DOHH2 (cell line): ENCODE measurements at regions not wholly inside any gene's neighbourhood (a gene's known extent, or its start where the extent isn't known, plus 50 kb on each side); places are given as distances from the start of the nearest gene placed in this dataset.

Experiments used
- H3F3A ChIP-seq: fragments of 200-600 bp; sonication (generic), shearing (Covaris generic); 2 replicates; pipeline ENCODE4 v1.6.0; 2016; ENCODE audit warnings: antibody characterized with exemption, mild to moderate bottlenecking; ENCODE audit not compliant: control insufficient read depth, insufficient read depth
- H3K27ac ChIP-seq: fragments of 200-600 bp; sonication (generic); 2 replicates; pipeline ENCODE4 v1.5.1; 2014; ENCODE audit warnings: low read depth, mild to moderate bottlenecking, low read length, moderate library complexity
- H3K27me3 ChIP-seq: fragments of 200-600 bp; sonication (generic); 2 replicates; pipeline ENCODE4 v1.6.1; 2014; ENCODE audit warnings: mild to moderate bottlenecking, low read length, mixed read lengths; ENCODE audit not compliant: control insufficient read depth
- H3K36me3 ChIP-seq: fragments of 200-600 bp; sonication (generic); 2 replicates; pipeline ENCODE4 v1.6.1; 2014; ENCODE audit warnings: mild to moderate bottlenecking, low read length, moderate library complexity, mixed read lengths; ENCODE audit not compliant: control insufficient read depth
- H3K4me1 ChIP-seq: fragments of 200-600 bp; sonication (generic); 2 replicates; pipeline ENCODE4 v1.6.1; 2014; ENCODE audit warnings: mild to moderate bottlenecking, low read length, mixed read lengths; ENCODE audit not compliant: control insufficient read depth
- H3K4me2 ChIP-seq: fragments of 200-600 bp; sonication (generic); 2 replicates; pipeline ENCODE4 v1.6.0; 2014; ENCODE audit warnings: mild to moderate bottlenecking, low read length, moderate library complexity
- H3K4me3 ChIP-seq: fragments of 200-600 bp; sonication (generic); 2 replicates; pipeline ENCODE4 v1.5.1; 2014; ENCODE audit warnings: mild to moderate bottlenecking, low read length, mixed read lengths
- H3K79me2 ChIP-seq: fragments of 200-600 bp; sonication (generic); 2 replicates; pipeline ENCODE4 v1.6.1; 2014; ENCODE audit warnings: mild to moderate bottlenecking, low read length, mixed read lengths; ENCODE audit not compliant: control insufficient read depth
- H3K9me2 ChIP-seq: fragments of 200-600 bp; sonication (generic); replicated peaks from 2 replicates; pipeline ENCODE4 v1.6.1; 2014; ENCODE audit warnings: mild to moderate bottlenecking, low read length, mixed read lengths; ENCODE audit not compliant: control insufficient read depth
- H3K9me3 ChIP-seq: fragments of 200-600 bp; sonication (generic); 2 replicates; pipeline ENCODE4 v1.6.1; 2014; ENCODE audit warnings: antibody characterized with exemption, low read length, mixed read lengths; ENCODE audit not compliant: control insufficient read depth, insufficient read depth
- H4K20me1 ChIP-seq: fragments of 200-600 bp; sonication (generic); 2 replicates; pipeline ENCODE4 v1.6.0; 2014; ENCODE audit warnings: low read depth, mild to moderate bottlenecking, antibody characterized with exemption, low read length, moderate library complexity; ENCODE audit not compliant: control insufficient read depth, insufficient read depth
- EZH2phosphoT487 ChIP-seq: fragments of 200-600 bp; sonication (generic); IDR thresholded peaks from 2 replicates; pipeline ENCODE4 v1.6.1; 2017; ENCODE audit warnings: borderline replicate concordance, mild to moderate bottlenecking, antibody characterized with exemption, low read length, moderate library complexity, mixed read lengths
- TF ChIP-seq, protein P1 (sequence below): fragments of 200-600 bp; sonication (generic); IDR thresholded peaks from one replicate; pipeline ENCODE4 v1.5.1; 2014; ENCODE audit warnings: antibody characterized with exemption, mild to moderate bottlenecking, low read depth, low read length; ENCODE audit not compliant: poor library complexity, severe bottlenecking

- H3K27me3 ChIP-seq: no peaks in the 10 kb centered on the region
- H3K4me2 ChIP-seq: no peak overlapping the region
- H4K20me1 ChIP-seq: no peaks in the 10 kb centered on the region
- no peak overlapping the region for H3K4me3 ChIP-seq
- H3K9me3 ChIP-seq: no peaks in the 10 kb centered on the region
- no peak for TF ChIP-seq EZH2phosphoT487
- TF ChIP-seq, protein P1, sequence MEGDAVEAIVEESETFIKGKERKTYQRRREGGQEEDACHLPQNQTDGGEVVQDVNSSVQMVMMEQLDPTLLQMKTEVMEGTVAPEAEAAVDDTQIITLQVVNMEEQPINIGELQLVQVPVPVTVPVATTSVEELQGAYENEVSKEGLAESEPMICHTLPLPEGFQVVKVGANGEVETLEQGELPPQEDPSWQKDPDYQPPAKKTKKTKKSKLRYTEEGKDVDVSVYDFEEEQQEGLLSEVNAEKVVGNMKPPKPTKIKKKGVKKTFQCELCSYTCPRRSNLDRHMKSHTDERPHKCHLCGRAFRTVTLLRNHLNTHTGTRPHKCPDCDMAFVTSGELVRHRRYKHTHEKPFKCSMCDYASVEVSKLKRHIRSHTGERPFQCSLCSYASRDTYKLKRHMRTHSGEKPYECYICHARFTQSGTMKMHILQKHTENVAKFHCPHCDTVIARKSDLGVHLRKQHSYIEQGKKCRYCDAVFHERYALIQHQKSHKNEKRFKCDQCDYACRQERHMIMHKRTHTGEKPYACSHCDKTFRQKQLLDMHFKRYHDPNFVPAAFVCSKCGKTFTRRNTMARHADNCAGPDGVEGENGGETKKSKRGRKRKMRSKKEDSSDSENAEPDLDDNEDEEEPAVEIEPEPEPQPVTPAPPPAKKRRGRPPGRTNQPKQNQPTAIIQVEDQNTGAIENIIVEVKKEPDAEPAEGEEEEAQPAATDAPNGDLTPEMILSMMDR: no peak
- no peaks in the 10 kb centered on the region for H3K36me3 ChIP-seq
- H3K27ac ChIP-seq: no peak overlapping the region
- H3F3A ChIP-seq: no peaks in the 10 kb centered on the region
- H3K9me2 ChIP-seq: no peaks in the 10 kb centered on the region
- no peaks in the 10 kb centered on the region for H3K4me1 ChIP-seq
- H3K79me2 ChIP-seq: no peaks in the 10 kb centered on the region
These were observed 110.2 kb downstream of the RASSF9 start for GRCh38 chr12:85725991-85726390.

GRCh38 chr12:85733221-85733840 lies 102.9 kb downstream of the RASSF9 start:
- Histone ChIP-seq H3F3A (no peaks in the 10 kb centered on the region), H3K79me2 (no peaks in the 10 kb centered on the region), H3K9me2 (no peaks in the 10 kb centered on the region), H3K4me3 (no peak overlapping the region), H3K9me3 (no peaks in the 10 kb centered on the region), H3K4me1 (no peaks in the 10 kb centered on the region), H3K4me2 (no peak overlapping the region), H3K27ac (no peak overlapping the region), H4K20me1 (no peaks in the 10 kb centered on the region), H3K36me3 (no peaks in the 10 kb centered on the region), H3K27me3 (no peaks in the 10 kb centered on the region)
- TF ChIP-seq EZH2phosphoT487: no peak
- TF ChIP-seq, protein P1: no peak

DNA sequence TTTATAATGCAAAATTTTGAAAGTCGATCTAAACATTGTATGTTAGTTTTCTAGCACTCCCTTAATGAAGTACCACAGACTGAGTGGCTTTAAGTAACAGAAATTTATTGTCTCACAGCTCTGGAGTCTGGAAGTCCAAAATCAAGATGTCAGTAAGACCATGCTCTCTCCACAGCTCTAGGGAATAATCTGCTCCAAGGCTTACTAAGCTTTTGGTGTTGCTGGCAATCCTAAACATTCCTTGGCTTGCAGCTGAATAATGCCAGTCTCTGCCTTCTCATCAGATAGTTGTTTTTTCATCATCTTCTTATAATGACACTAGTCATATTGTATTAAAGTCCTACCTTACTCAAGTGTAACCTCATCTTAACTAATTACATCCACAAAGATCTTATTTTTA lies 102.2 kb downstream of the RASSF9 start:
- no peaks in the 10 kb centered on the region for H3K9me3 ChIP-seq
- no peak overlapping the region for H3K4me3 ChIP-seq
- H4K20me1 ChIP-seq: no peaks in the 10 kb centered on the region
- H3K4me2 ChIP-seq: no peak overlapping the region
- H3K9me2 ChIP-seq: no peaks in the 10 kb centered on the region
- no peaks in the 10 kb centered on the region for H3K27me3 ChIP-seq
- TF ChIP-seq, protein P1: no peak
- no peak for TF ChIP-seq EZH2phosphoT487
- no peak overlapping the region for H3K27ac ChIP-seq
- H3K4me1 ChIP-seq: no peaks in the 10 kb centered on the region
- H3K36me3 ChIP-seq: no peaks in the 10 kb centered on the region
- H3K79me2 ChIP-seq: no peaks in the 10 kb centered on the region
- H3F3A ChIP-seq: no peaks in the 10 kb centered on the region
